HG03159 (cell line): ENCODE measurements at regions not wholly inside any gene's neighbourhood (a gene's known extent, or its start where the extent isn't known, plus 50 kb on each side); places are given as distances from the start of the nearest gene placed in this dataset.

Source experiments
- ATAC-seq: cut with Tn5 transposase; IDR thresholded peaks from one replicate; pipeline ENCODE4 v1.9.1; 2021; ENCODE audit warnings: mild to moderate bottlenecking, moderate library complexity; ENCODE audit not compliant: unreplicated experiment

GRCh38 chr3:3633761-3634160, 165.5 kb upstream of the LRRN1 start:
- ATAC-seq, result no peak

GRCh38 chr3:3632449-3632848, 166.8 kb upstream of the LRRN1 start:
- no peak for ATAC-seq

- ATAC-seq, result no peak
Measured at GRCh38 chr3:3631114-3631513, 168.1 kb upstream of the LRRN1 start.

GRCh38 chr3:3629911-3630310, 169.3 kb upstream of the LRRN1 start:
- no peak for ATAC-seq

- peak; percentile 83 for ATAC-seq
Measured at GRCh38 chr3:3628676-3629328, 170.4 kb upstream of the LRRN1 start.

GRCh38 chr3:3627114-3627513, 172.1 kb upstream of the LRRN1 start:
- no peak for ATAC-seq

- no peak for ATAC-seq
Measured at GRCh38 chr3:3625544-3626271, 173.5 kb upstream of the LRRN1 start.

- ATAC-seq, result no peak
Measured at GRCh38 chr3:3619815-3620214, 179.4 kb upstream of the LRRN1 start.

- ATAC-seq, result no peak
Measured at GRCh38 chr3:3618623-3619022, 180.6 kb upstream of the LRRN1 start.

GRCh38 chr3:3615533-3615932, 183.7 kb upstream of the LRRN1 start:
- ATAC-seq, result no peak

GRCh38 chr3:3610581-3611298, 188.5 kb upstream of the LRRN1 start:
- ATAC-seq, result no peak

GRCh38 chr3:3606321-3606720, 192.9 kb upstream of the LRRN1 start:
- ATAC-seq, result no peak

GRCh38 chr3:3605226-3605625, 194.0 kb upstream of the LRRN1 start:
- no peak for ATAC-seq

GRCh38 chr3:3603351-3603750, 195.9 kb upstream of the LRRN1 start:
- ATAC-seq, result no peak

- no peak for ATAC-seq
Measured at GRCh38 chr3:3600665-3601340, 198.4 kb upstream of the LRRN1 start.

GRCh38 chr3:3599016-3599415, 200.2 kb upstream of the LRRN1 start:
- no peak for ATAC-seq

GRCh38 chr3:3594986-3595385, 204.2 kb upstream of the LRRN1 start:
- ATAC-seq, result no peak

- ATAC-seq, result peak; percentile 80
Measured at GRCh38 chr3:3589715-3590130, 209.5 kb upstream of the LRRN1 start.

- ATAC-seq, result no peak
Measured at GRCh38 chr3:3587647-3587972, 211.6 kb upstream of the LRRN1 start.

GRCh38 chr3:3586843-3587646, 212.2 kb upstream of the LRRN1 start:
- ATAC-seq, result no peak

GRCh38 chr3:3586336-3586735, 212.9 kb upstream of the LRRN1 start:
- ATAC-seq, result no peak
